BE2C (cell line): ENCODE measurements at regions not wholly inside any gene's neighbourhood (a gene's known extent, or its start where the extent isn't known, plus 50 kb on each side); places are given as distances from the start of the nearest gene placed in this dataset.

Source experiments
- DNase-seq: peaks from one replicate; pipeline ENCODE4 v3.0.0-alpha.2; 2020
- H3K27me3 ChIP-seq: fragments of 250-450 bp; sonication (Bioruptor Pico); 2 replicates; pipeline ENCODE4 v1.5.1; 2020; ENCODE audit warnings: mild to moderate bottlenecking
- H3K36me3 ChIP-seq: fragments of 250-450 bp; sonication (Bioruptor Pico); 2 replicates; pipeline ENCODE4 v1.5.1; 2020; ENCODE audit warnings: mild to moderate bottlenecking
- H3K4me1 ChIP-seq: fragments of 250-450 bp; sonication (Bioruptor Pico); 2 replicates; pipeline ENCODE4 v1.5.1; 2020
- H3K4me3 ChIP-seq: 2 replicates; pipeline ENCODE4 v1.5.1; 2011; ENCODE audit warnings: low read depth, low read length
- H3K9me3 ChIP-seq: fragments of 250-450 bp; sonication (Bioruptor Pico); 2 replicates; pipeline ENCODE4 v1.5.1; 2020
- TF ChIP-seq, protein P1 (sequence below): IDR thresholded peaks from 2 replicates; pipeline ENCODE4 v1.5.1; 2012; ENCODE audit warnings: mild to moderate bottlenecking, low read depth, low read length

GRCh38 chr11:112715056-112715455 is 246.2 kb upstream of the NCAM1 start:
- Histone ChIP-seq H3K36me3 (no peaks in the 10 kb centered on the region), H3K4me3 (no peak overlapping the region), H3K9me3 (no peaks in the 10 kb centered on the region), H3K27me3 (no peaks in the 10 kb centered on the region), H3K4me1 (no peaks in the 10 kb centered on the region)
- TF ChIP-seq, protein P1, sequence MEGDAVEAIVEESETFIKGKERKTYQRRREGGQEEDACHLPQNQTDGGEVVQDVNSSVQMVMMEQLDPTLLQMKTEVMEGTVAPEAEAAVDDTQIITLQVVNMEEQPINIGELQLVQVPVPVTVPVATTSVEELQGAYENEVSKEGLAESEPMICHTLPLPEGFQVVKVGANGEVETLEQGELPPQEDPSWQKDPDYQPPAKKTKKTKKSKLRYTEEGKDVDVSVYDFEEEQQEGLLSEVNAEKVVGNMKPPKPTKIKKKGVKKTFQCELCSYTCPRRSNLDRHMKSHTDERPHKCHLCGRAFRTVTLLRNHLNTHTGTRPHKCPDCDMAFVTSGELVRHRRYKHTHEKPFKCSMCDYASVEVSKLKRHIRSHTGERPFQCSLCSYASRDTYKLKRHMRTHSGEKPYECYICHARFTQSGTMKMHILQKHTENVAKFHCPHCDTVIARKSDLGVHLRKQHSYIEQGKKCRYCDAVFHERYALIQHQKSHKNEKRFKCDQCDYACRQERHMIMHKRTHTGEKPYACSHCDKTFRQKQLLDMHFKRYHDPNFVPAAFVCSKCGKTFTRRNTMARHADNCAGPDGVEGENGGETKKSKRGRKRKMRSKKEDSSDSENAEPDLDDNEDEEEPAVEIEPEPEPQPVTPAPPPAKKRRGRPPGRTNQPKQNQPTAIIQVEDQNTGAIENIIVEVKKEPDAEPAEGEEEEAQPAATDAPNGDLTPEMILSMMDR: no peak
- no peak for DNase-seq

- no peak overlapping the region for H3K4me3 ChIP-seq
- TF ChIP-seq, protein P1: no peak
- no peaks in the 10 kb centered on the region for H3K27me3 ChIP-seq
- H3K9me3 ChIP-seq: no peaks in the 10 kb centered on the region
- no peaks in the 10 kb centered on the region for H3K36me3 ChIP-seq
- DNase-seq: no peak
- H3K4me1 ChIP-seq: peaks cover 3% of the 10 kb centered on the region
Measured at GRCh38 chr11:112718483-112718882, 242.7 kb upstream of the NCAM1 start.

- H3K4me1 ChIP-seq: peaks cover 12% of the 10 kb centered on the region
- H3K36me3 ChIP-seq: no peaks in the 10 kb centered on the region
- no peak for DNase-seq
- no peak overlapping the region for H3K4me3 ChIP-seq
- no peaks in the 10 kb centered on the region for H3K27me3 ChIP-seq
- TF ChIP-seq, protein P1: no peak
- H3K9me3 ChIP-seq: no peaks in the 10 kb centered on the region
Measured at GRCh38 chr11:112719736-112720525, 241.3 kb upstream of the NCAM1 start.

DNA sequence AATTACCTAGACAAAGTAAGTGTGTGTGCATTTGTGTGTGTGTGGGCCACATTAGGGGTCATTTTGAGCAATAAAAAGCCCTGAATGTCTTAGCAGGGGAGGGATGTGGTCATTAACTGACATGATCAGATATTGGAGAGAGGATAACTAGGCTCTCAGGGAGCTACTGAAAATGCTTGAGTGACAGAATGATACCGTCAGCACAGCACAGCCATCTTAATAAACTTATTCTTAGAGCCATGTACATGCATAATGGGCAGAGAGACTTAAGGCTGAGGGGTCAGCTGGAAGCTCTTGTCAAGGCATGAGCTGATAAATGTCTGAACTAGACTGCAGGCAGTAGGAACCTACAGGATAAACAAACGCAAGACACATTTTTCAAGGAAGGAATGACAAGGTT is 239.1 kb upstream of the NCAM1 start:
- Histone ChIP-seq H3K4me3 (no peak overlapping the region), H3K36me3 (no peaks in the 10 kb centered on the region), H3K9me3 (no peaks in the 10 kb centered on the region), H3K4me1 (peaks cover 12% of the 10 kb centered on the region), H3K27me3 (no peaks in the 10 kb centered on the region)
- no peak for DNase-seq
- TF ChIP-seq, protein P1: no peak

DNA sequence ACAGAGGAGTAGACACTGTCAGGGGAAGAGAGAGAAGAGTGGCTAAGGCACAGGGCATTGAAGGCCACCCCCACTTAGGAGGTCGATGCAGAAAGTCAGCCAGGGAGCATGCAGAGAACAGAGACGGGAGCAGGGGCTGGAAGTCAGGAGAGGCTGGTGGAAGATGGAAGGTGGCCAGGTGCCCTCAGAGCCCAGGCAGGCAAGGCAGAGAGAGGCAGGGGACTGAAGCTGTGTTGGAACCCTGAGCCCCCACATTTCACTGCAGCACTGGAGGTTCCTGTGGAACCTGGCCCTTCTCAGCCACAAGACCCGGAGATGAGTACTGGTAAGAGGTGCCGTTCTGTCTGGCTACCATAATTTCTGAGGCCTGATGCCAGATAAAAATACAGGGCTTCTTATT is 238.3 kb upstream of the NCAM1 start:
- Histone ChIP-seq H3K27me3 (no peaks in the 10 kb centered on the region), H3K36me3 (no peaks in the 10 kb centered on the region), H3K9me3 (no peaks in the 10 kb centered on the region), H3K4me1 (peaks cover 12% of the 10 kb centered on the region), H3K4me3 (no peak overlapping the region)
- DNase-seq: no peak
- TF ChIP-seq, protein P1: no peak

DNA sequence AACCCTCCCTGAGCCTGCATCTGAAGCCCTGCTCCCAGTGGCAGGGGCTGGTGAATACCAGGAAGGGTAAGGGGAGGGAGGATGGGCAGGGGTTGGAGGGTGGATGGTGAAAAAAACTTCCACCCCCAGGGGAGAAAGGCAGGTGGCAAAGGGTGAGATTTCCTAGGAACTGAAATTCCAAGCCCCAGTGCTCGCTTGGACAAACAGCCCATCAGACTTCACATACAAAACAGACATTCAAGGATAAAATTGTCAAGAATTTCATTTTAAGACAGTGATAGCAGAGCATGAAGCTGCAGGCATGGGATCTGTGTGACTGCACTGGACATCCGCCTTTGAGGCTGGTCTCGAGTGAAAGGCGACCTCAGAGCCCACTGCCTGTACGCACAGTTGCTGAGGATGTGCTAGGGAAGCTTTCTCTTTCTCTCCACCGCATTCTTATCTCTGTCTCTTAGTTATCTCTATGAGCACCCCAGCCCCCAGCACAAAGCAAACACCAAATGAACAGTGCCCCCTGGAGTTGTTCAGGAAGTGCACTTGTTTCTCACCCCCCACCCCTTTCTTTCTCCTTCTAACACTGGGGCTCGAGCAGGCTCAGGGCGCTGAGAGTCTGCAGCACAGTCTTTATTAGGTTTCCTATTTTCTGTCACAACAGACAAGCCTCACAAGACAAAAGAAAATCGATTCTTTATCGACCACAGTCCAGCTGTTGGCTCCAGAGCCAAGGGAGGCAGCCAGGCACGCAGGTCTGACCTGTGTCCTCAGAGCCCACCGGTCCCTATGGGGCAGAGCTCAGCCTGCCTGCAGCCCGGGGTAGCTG is 237.3 kb upstream of the NCAM1 start:
- H3K4me3 ChIP-seq: no peak overlapping the region
- TF ChIP-seq, protein P1: peak; percentile 43
- no peak for DNase-seq
- no peaks in the 10 kb centered on the region for H3K36me3 ChIP-seq
- H3K9me3 ChIP-seq: no peaks in the 10 kb centered on the region
- H3K27me3 ChIP-seq: no peaks in the 10 kb centered on the region
- H3K4me1 ChIP-seq: peaks cover 12% of the 10 kb centered on the region
